RWPE1 (cell line): ENCODE measurements at regions not wholly inside any gene's neighbourhood (a gene's known extent, or its start where the extent isn't known, plus 50 kb on each side); places are given as distances from the start of the nearest gene placed in this dataset.

Experiments
- CTCF ChIA-PET: fragments of 350-600 bp; sonication (Branson Sonifier 250); formaldehyde crosslinking; extraction: SDS; loops from one replicate; lab custom pipeline; 2021; lab: Yijun Ruan, JAX
- POLR2A ChIA-PET: fragments of 400-600 bp; formaldehyde crosslinking; extraction: SDS; loops from one replicate; lab custom pipeline; 2020; ENCODE audit warnings: antibody characterized with exemption; ENCODE audit not compliant: low non-redundant PET; lab: Yijun Ruan, JAX
- DNase-seq: peaks from one replicate; pipeline ENCODE4 v3.0.0; 2012; ENCODE audit warnings: low spot score
- H3K27ac ChIP-seq: fragments of 450-650 bp; 2 replicates; pipeline ENCODE4 v1.5.1; 2017
- CTCF ChIP-seq: fragments of 450-650 bp; conservative IDR thresholded peaks from 2 replicates; pipeline ENCODE4 v1.5.1; 2017; ENCODE audit warnings: low read depth, mild to moderate bottlenecking

GRCh38 chr3:30078736-30079135 is 527.7 kb upstream of the TGFBR2 start:
- no peak for TF ChIP-seq CTCF
- ChIA-PET CTCF (no interaction called here), POLR2A (no interaction called here)
- H3K27ac ChIP-seq: no peak overlapping the region
- no peak for DNase-seq

DNA sequence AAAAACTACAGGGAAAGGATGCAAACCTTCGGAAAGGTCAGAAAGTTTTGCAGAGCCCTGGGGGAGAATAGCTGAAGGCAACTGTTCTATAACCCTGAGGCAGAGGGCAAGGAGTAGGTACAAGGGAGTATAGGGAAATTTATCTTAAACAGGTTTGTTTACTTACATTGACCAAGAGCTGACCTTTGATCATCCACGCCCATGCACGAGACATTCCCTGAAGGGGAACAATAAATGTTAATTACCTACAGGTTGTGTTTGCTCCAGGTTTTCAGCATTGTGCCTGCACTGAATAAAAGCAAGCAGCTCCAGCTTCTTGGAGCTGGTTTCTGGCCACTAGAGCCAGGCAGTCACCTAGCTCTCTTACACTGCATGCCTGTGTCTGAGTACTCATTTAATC is 524.5 kb upstream of the TGFBR2 start:
- TF ChIP-seq CTCF: no peak
- no peak overlapping the region for H3K27ac ChIP-seq
- DNase-seq: no peak
- ChIA-PET CTCF (no interaction called here), POLR2A (no interaction called here)

- CTCF ChIA-PET: no interaction called here
- DNase-seq: no peak
- H3K27ac ChIP-seq: no peak overlapping the region
- POLR2A ChIA-PET: no interaction called here
- no peak for TF ChIP-seq CTCF
Observed at GRCh38 chr3:30082652-30083051, 523.7 kb upstream of the TGFBR2 start.

DNA sequence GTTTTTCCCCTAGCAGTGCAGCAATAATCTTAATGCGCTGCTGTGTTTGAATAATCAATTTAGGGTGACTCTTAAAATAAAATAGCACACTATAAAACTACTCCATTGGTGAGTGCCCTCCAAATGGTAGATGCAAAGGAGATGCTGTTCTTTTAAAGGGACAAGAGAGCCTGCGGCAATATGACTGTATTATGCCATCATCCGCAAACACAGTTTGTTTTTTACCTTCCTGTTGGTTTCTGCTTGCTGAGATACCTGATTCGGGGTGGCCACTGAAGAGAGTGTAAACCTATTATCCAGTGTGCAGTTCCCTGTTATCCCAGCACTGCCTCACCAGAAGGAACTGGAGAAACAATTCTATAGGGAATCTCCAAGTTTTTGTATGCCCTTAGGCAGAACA is 523.1 kb upstream of the TGFBR2 start:
- no peak overlapping the region for H3K27ac ChIP-seq
- CTCF ChIA-PET: no interaction called here
- POLR2A ChIA-PET: no interaction called here
- no peak for TF ChIP-seq CTCF
- DNase-seq: no peak

- DNase-seq: no peak
- ChIA-PET CTCF (interaction anchor here (0.7 kb wide), 1 partner anchor 9 kb away, joined by 4 read pairs; no protein-coding TSS in a partner anchor), POLR2A (no interaction called here)
- H3K27ac ChIP-seq: no peak overlapping the region
- no peak for TF ChIP-seq CTCF
Observed at GRCh38 chr3:30084316-30084715, 522.1 kb upstream of the TGFBR2 start.

DNA sequence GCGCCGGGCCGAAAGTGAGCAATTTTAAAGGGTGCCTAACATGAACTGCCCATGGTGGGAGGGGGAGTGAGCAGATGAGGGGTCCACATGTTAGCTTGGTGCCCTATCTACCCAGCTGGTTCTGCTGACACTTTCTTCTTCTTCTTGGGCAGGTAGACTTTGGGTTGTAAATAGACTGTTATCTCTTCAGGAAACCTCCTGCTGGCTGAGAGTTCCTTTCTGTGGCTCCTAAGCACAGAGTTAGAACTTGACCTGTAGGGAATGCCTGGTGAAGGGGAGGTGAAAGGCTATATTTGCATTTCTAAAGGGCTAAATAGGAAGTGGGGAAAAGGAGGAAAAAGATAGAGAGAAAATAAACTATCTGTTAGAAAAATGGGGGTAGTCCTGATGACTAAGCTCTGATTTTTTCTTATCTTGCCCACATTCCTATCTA is 521.4 kb upstream of the TGFBR2 start:
- CTCF ChIA-PET: interaction anchor here (0.7 kb wide), 1 partner anchor 9 kb away, joined by 4 read pairs; no protein-coding TSS in a partner anchor
- H3K27ac ChIP-seq: no peak overlapping the region
- no peak for DNase-seq
- POLR2A ChIA-PET: no interaction called here
- TF ChIP-seq CTCF: no peak

DNA sequence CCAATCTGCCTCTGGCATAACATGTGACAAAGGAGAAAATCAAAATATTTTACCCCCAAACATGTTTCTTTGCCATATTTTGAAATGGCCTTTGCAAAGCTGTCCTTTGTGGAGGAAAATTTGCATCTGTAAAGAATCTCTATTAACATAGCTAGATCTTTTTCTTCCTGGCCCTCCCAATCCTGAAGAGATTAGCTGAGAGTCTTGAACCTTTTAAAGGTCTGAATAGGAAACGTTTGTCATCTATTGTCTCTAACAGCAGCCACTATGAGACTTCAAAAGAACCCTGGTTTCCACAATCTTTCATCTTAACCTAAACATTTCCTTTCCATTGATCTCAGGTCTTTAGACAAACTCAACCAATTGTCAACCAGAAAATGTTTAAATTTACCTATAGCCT is 520.9 kb upstream of the TGFBR2 start:
- no peak for DNase-seq
- H3K27ac ChIP-seq: no peak overlapping the region
- POLR2A ChIA-PET: no interaction called here
- no peak for TF ChIP-seq CTCF
- CTCF ChIA-PET: no interaction called here
